Transverse colon (tissue), 4 donors: ENCODE measurements at regions not wholly inside any gene's neighbourhood (a gene's known extent, or its start where the extent isn't known, plus 50 kb on each side); places are given as distances from the start of the nearest gene placed in this dataset.

Experiments
- POLR2A ChIP-seq: fragments of 450-650 bp; IDR thresholded peaks from one replicate; pipeline ENCODE4 v1.6.1; 2016; ENCODE audit warnings: antibody characterized with exemption, mild to moderate bottlenecking, moderate library complexity
- POLR2AphosphoS5 ChIP-seq, 3 donors: sonication (generic); formaldehyde crosslinking; IDR thresholded peaks; one replicate each; pipeline ENCODE4 v1.6.1; 2016; ENCODE audit warnings: antibody characterized with exemption in 3 of 3
- TF ChIP-seq, protein P1 (sequence below), 5 experiments: fragments of 200-600 bp in 3 of 5; fragments of 450-650 bp in 2 of 5; sonication (generic) in 3 of 5; IDR thresholded peaks; 1 replicate in 2 of 5; 2 replicates in 3 of 5; pipeline ENCODE4 v1.5.1; 2016 to 2017; ENCODE audit warnings: antibody characterized with exemption in 5 of 5, inconsistent platforms in 3 of 5, mild to moderate bottlenecking in 2 of 5, moderate library complexity in 1 of 5

DNA sequence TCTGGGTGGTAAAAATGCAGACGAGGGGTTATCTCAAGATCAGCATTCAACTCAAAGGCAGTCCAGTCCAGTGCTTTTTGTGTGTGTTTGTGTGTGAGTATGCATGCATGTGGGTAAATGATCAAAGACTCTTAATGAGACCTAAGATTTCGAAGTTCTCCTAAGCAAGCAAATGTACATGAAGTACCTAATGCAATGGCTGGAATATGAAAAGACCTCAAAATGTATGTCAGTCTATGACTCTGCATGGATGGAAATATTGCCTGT is 151.0 kb upstream of the L3MBTL4 start:
- no peak for TF ChIP-seq POLR2AphosphoS5 (IDR thresholded peaks at IDR 0.05)
- TF ChIP-seq, protein P1, sequence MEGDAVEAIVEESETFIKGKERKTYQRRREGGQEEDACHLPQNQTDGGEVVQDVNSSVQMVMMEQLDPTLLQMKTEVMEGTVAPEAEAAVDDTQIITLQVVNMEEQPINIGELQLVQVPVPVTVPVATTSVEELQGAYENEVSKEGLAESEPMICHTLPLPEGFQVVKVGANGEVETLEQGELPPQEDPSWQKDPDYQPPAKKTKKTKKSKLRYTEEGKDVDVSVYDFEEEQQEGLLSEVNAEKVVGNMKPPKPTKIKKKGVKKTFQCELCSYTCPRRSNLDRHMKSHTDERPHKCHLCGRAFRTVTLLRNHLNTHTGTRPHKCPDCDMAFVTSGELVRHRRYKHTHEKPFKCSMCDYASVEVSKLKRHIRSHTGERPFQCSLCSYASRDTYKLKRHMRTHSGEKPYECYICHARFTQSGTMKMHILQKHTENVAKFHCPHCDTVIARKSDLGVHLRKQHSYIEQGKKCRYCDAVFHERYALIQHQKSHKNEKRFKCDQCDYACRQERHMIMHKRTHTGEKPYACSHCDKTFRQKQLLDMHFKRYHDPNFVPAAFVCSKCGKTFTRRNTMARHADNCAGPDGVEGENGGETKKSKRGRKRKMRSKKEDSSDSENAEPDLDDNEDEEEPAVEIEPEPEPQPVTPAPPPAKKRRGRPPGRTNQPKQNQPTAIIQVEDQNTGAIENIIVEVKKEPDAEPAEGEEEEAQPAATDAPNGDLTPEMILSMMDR (IDR thresholded peaks at IDR 0.05) = no peak
- TF ChIP-seq POLR2A = no peak
